ENCODE measurements at regions not wholly inside any gene's neighbourhood (a gene's known extent, or its start where the extent isn't known, plus 50 kb on each side); places are given as distances from the start of the nearest gene placed in this dataset.

DNA sequence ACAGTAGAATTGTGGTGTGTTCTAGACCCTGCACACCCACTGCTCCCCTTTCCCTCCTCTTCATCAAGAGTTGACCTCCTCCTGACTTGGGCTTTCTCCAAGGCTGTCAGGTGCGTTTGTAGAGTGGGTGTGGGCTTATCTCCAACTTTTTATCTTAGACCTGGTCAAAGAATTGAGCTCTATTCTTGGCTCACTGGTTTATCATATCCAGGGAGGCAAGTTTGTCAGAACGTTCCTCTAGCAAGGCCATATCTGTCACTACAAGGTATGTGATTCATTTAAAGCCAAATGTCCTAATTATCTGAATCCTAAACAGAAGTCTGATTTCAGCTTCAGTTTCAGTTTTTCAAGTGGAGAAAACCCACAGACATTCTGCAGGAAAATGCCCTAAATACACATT, 117.1 kb upstream of the MGAT5 start:
- TF ChIP-seq, protein P1, sequence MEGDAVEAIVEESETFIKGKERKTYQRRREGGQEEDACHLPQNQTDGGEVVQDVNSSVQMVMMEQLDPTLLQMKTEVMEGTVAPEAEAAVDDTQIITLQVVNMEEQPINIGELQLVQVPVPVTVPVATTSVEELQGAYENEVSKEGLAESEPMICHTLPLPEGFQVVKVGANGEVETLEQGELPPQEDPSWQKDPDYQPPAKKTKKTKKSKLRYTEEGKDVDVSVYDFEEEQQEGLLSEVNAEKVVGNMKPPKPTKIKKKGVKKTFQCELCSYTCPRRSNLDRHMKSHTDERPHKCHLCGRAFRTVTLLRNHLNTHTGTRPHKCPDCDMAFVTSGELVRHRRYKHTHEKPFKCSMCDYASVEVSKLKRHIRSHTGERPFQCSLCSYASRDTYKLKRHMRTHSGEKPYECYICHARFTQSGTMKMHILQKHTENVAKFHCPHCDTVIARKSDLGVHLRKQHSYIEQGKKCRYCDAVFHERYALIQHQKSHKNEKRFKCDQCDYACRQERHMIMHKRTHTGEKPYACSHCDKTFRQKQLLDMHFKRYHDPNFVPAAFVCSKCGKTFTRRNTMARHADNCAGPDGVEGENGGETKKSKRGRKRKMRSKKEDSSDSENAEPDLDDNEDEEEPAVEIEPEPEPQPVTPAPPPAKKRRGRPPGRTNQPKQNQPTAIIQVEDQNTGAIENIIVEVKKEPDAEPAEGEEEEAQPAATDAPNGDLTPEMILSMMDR (IDR thresholded peaks at IDR 0.05): no peak
- no peak for TF ChIP-seq POLR2A (IDR thresholded peaks at IDR 0.05)
